GM21528 (cell line): ENCODE measurements at regions not wholly inside any gene's neighbourhood (a gene's known extent, or its start where the extent isn't known, plus 50 kb on each side); places are given as distances from the start of the nearest gene placed in this dataset.

Experiments used
- ATAC-seq: cut with Tn5 transposase; IDR thresholded peaks from one replicate; pipeline ENCODE4 v1.9.1; 2021; ENCODE audit warnings: mild to moderate bottlenecking, moderate library complexity; ENCODE audit not compliant: unreplicated experiment, low FRiP score

- ATAC-seq, result no peak
These were observed 294.8 kb downstream of the HS3ST1 start for GRCh38 chr4:11133868-11134267.

DNA sequence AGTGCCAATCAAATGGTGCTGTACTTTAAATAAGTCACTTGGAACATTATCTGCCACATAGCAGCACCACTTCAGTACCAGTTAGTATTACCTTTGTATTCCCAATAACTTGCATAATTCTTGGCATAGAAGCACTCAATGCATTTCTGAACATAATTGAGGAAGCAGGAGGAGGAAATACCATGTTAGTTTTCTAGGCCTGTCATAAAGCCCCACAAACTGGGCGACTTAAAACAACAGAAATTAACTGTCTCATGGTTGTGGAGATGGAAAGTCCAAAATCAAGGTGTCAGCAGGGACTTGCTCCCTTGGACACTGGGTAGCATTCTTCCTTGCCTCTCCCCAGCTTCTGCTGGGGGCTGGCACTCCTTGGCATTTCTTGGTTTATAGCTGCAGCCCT is 296.2 kb downstream of the HS3ST1 start:
- ATAC-seq, result no peak

DNA sequence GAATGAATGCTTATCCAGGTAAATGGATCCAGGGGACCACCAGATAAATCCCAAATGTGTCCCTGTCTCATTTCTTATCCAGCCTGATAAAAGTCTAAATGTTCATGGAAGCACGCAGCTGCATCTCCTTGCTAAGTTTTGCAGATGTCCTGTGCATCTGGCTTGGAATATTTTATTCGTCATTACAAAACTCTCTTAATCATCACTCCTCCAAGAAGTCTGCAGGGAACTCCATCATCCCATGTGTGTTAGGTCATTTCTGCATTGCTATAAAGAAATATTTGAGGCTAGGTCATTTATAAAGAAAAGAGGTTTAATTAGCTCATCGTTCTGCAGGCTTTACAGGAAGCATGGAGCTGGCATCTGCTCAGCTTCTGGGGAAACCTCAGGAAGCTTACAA is 297.2 kb downstream of the HS3ST1 start:
- no peak for ATAC-seq

DNA sequence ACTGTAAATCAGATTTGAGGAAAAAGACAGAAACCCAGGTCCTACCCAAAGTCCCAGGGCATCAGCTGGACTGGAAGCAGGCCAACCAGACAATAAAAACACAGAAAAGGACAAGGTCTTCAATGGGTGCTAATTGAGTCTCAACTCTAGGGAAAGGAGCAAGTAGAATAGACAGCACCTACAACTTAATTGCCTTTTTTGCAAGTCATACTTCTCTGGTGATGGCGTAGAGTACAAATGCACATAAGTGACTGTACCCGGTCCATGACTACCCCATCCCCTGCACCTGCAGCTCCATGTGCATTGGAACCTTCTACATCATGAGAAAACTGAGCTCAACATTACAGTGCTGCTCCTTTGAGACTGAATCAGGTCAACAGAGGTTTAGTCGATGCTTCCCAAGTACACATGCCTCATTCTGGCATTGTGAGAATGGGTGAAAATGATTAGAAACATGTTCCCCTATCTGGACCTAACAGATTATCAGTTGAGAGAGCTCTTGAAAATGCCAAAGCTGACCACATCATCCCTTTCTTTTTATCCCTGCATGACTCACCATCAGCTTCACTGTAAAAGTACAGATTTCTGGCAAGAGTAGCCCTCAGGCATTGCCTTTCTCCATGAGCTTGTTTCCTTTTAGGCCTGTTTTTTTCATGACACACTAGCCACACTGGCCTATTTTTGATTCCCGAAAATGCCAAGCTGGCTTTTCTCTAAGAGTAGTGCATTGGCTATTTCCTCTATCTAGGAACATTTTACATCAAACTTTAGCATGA is 298.3 kb downstream of the HS3ST1 start:
- no peak for ATAC-seq

GRCh38 chr4:11120435-11120834 is 308.3 kb downstream of the HS3ST1 start:
- ATAC-seq, result no peak

GRCh38 chr4:11119474-11119873 is 309.2 kb downstream of the HS3ST1 start:
- ATAC-seq, result no peak

DNA sequence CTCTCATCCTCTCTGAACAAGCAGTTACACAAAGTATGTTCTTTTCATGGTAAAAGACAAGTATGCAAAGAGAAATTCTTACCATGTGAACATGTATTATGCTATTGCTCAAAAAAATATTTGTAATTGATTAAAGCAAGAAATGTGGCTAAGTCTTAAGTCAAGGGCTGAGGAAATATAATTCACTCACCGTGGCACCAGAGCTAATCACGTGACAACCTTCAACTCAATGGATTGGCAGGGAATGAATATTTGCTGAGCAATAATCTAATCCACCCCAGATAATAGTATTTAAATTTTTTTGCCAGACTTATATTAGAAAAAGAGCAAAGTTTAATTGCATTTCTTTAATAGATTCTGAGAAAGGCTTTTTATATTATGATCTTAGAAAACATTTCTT is 310.2 kb downstream of the HS3ST1 start:
- ATAC-seq, result no peak

GRCh38 chr4:11116940-11117339 is 311.8 kb downstream of the HS3ST1 start:
- no peak for ATAC-seq

DNA sequence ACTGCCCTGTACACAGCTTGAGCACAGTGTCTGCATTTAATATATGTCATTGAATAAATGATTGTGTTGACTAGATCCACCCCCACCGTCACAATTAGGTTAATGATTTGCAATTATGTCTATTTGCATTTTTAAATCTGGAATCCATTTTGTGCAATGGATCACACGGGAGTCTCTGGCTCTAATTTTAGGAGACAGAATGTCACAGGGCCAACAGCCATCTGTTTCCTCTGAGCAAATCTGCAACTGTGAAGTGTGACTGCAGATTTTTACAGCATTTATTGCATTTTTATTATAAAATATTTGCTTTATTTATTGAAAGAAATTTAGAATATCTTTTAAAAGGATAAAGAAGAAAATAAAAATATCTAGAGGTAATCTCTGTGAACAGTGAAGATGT is 316.8 kb downstream of the HS3ST1 start:
- ATAC-seq, result no peak

DNA sequence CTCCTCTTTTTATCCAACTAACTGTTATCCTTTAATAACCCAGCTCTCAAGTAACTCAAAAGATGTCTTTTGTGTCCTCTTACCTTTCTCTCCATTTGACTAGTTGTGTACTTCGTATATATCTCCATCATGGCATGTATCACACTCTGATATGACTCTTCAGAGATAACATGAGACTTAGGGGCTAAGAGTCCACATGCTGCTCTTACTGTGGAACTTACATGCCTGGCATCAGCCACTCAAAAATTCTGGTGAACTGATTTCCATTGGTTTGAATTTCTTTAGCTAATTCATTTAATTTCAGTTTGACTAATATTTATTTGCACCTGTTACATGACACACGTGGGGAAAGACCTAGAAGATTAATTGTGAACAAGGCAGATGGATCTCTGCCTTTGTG is 317.3 kb downstream of the HS3ST1 start:
- ATAC-seq, result no peak

DNA sequence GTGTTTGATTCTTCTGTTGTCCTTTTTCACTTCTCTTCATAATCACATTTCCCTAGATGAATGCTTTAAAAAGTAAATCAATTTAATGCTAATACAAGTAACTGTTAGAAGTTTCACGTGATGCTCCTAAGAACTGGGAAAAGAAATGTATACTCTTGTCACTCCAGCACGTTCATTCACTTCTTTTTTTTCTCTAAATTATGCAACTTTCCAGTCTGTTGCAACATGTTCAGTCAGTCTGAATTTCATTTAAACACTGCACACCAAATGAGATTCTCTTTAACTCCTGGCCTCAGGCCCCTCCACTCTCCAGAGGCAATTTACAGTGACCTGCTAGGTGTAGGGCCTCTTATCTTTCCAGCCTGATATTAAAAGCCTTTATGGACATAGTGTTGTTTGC is 321.9 kb downstream of the HS3ST1 start:
- no peak for ATAC-seq

DNA sequence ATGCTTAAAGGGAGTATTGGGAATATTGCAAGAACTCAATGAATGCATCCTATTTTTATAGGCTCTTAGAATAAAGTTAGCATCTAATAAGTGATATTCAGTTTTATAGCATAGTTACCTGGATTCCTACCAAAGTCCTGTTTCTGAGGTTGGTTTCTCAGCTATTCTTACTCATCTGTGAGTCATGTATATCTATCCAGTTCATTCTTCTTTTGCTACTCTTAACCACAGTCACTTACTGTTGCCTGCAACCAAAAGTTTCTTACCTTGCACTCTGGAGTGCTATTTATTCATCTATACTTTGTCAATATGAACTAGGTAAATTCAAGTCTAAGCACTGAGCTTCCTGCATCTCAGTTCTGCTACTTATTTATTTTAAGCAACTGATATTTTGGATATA is 322.5 kb downstream of the HS3ST1 start:
- ATAC-seq, result no peak

DNA sequence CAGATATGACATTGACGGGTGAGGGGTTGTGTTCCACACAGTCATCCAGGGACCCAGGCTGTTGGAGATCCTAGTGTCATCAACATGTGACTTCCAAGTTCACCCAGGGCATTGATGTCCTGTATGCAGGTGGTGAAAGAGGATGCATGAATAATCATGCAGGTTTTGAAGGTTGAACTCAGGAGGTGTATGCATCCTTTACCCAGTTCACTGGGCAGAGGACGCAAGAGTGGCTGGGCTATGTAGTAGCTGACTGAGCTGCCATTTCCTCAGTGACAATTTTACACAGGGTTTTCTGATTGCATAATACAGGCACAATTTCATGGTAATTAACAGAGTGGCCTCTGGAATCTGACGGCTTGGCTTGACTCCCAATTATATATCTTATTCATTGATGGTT is 323.0 kb downstream of the HS3ST1 start:
- ATAC-seq, result no peak

- no peak for ATAC-seq
These were observed 330.2 kb downstream of the HS3ST1 start for GRCh38 chr4:11098461-11098860.

DNA sequence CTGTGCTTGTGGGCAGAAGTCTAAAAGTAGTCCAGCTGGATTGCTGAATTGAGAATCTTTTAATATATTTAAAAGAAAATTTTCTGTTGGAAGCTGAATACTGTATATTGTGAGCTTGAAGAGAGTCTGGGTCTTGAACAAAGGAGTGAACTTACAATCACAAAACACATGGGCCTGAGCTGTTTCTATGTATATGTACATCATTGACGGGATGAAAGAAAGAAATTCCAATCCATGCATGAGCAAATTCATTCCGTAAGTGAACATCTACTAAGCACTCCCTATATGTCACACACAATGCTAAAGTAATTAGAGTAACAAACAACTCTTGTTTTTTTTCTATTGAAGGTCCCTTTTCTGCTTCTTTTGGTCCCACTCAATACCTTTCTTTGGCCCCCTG is 331.0 kb downstream of the HS3ST1 start:
- no peak for ATAC-seq

DNA sequence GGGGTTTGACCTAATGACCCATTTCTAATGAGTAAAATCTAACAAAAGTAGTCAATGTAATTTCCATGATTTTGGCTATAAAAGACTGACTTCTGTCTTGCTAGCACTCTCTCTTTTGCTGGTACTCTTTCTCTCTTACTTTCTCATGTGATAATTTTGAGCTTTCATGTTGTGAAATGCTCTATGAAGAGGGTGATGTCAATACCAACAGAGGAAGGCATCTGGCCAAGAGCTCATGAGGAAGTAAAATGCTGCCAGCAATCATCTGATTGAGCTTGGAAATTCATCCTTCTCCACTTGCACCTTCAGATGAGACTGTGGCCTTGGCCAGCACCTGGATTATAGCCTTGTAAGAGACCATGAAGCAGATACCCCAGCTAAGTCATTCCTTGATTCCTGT is 347.7 kb downstream of the HS3ST1 start:
- no peak for ATAC-seq

DNA sequence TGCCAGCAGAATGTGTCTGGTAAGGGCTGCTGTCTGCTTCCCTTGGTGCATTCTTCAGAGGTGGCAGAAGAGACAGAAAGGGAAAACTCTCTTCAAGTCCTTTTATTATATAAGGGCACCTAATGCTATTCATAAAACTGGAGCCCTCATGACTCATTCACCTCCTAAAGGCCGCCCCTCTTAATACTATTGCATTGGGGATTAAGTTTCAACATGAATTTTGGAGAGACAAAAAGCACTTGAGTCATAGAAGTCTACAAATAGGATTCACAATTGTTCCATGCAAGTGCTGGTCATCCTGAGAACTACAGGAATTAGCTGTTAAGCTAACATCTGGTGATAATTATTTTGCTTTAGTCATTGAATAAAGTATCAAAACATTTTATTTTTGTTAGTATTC is 349.5 kb downstream of the HS3ST1 start:
- no peak for ATAC-seq

DNA sequence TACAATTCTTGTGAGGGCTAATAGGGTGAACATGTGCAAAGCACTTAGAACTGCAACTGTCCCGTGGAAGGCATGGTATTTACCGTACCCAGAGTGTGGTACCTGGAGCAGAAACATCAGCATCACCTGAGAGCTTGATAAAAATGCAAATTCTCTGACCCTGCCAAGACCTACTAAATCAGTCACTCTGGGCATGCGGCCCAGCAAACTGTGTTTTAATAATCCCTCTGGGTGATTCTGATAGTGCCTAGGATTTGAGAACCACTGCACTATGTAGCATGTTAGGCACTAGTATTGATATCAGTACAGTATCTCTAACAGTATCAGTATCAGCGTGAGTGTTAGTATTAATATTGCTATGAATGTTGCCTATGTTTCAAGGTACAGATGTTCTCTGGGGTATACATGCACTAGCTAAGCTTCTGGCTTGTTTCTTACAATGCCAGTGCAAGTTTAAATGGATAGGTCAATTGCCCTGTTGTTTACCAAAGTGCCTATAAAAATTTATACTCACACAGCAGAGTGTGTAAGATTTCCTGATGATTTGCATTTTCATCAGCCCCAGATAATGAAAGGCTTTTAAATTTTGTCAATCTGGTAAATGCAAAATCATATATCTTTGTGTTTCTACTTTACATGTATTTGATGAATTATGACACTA is 354.0 kb downstream of the HS3ST1 start:
- no peak for ATAC-seq

- ATAC-seq, result no peak
These were observed 355.1 kb downstream of the HS3ST1 start for GRCh38 chr4:11073621-11074051.

- no peak for ATAC-seq
These were observed 355.7 kb downstream of the HS3ST1 start for GRCh38 chr4:11072999-11073398.

GRCh38 chr4:11072463-11072862 is 356.2 kb downstream of the HS3ST1 start:
- no peak for ATAC-seq

GRCh38 chr4:11070813-11071212 is 357.9 kb downstream of the HS3ST1 start:
- no peak for ATAC-seq
